DMS53 (cell line): ENCODE measurements at regions not wholly inside any gene's neighbourhood (a gene's known extent, or its start where the extent isn't known, plus 50 kb on each side); places are given as distances from the start of the nearest gene placed in this dataset.

Experiments
- DNase-seq: peaks from one replicate; lab custom pipeline; 2025; lab: John Stamatoyannopoulos, UW

DNA sequence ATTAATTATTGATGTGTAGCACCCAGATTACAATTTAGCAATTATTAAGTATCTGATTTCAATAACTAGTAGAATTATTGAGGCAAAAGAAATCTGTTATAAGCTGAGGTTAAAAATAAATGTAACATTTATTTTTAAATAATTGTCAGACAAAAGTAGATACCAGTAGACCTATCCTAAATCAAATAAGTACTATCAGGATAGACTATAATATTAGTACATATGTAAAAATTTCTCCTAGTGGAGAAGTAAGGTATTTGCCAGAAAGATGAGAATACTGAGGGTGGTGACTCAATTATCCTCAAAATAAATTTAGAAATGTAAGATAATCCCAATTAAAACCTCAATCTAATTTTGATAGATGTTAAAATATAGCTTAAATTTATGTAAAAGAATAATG is 377.8 kb upstream of the CHRM3 start:
- DNase-seq = no peak

DNA sequence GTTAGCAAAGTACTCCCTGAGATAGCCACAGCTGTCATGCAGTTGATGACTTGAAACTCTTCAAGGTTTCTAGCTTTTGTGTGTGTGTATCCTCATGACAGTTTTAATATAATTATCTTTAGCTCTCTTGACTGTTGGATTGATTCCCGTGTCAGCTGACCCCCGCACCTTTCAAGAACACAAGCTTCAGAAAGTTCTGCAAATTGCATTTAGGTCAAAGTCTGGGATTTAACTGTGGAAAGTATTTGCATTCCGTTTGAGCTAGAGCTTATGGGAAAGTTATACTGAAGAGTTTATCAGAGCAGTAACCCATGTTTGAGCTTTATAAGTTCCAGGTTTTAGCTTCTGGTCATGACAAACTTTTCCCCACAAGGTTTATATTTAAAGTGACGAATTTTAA is 380.1 kb upstream of the CHRM3 start:
- no peak for DNase-seq

GRCh38 chr1:238999944-239000343 is 386.4 kb upstream of the CHRM3 start:
- no peak for DNase-seq

DNA sequence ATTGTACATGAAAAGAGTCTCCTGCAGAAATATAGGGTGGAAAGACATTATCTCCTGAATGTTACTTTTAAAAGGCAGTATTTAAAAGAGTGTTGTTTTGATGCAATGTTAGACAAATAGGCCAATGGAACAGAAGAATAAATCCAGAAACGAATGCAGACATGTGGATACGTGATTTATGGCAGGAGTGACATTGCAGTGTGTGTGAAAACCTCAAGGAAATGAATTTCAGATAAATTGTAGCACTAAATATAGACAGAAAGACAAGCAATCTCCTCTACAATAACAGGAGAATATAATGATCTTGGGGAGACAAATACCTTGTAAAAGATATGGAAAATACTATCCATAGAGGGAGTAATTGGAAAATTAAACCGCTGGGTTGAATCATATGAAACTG is 387.8 kb upstream of the CHRM3 start:
- DNase-seq = no peak

DNA sequence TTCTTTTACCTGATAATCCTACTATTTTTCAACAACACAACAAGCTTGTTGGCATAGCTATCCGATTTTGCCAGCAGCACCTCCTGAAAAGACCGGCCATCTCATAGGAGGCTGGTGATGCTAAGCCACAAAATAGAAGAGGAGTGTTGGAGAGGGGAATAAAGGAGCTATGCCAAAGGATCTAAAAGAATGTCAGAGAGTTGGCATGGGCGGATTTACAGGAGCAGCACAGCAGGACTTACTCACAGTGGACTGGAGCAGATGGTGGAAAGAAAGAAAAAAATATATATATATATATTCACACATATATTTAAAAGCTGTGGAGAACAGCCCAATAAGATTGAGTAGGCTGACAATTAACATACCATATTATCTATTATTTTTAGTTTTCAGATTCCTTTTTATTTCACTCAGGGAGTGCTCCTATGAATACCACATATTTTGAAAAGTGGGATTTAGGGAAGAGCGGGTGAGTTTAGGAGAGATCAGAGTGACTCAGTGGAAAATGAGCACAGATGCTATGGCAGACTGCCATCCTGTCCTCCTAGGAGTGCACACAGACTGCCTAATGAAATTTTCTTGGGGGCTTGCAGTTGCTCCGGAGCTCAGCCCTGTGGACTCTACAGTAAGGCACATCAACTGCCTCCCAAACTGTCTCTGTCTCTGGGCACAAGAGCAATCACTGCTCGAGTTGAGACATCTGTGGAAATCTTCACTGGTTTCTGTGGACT is 394.4 kb upstream of the CHRM3 start:
- no peak for DNase-seq

DNA sequence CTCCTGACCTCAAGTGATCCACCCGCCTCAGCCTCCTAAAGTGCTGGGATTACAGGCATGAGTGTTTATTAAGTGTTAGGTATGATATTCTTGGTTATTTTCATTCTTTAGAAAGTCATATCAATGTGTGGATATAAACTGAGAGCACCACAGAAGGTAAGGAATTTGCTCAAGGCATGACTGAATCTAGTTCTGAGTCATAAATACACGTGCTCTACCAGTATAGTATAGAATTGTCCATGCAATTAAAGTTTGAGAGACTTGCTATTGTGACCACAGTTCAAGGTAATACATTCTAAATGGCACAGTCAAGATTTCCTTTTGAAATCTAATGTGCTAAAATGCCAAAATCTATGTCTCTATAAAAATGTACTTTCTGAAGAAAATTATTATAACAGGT is 401.1 kb upstream of the CHRM3 start:
- no peak for DNase-seq

- DNase-seq = no peak
Observed at GRCh38 chr1:238982736-238983135, 403.6 kb upstream of the CHRM3 start.

- no peak for DNase-seq
Observed at GRCh38 chr1:238981317-238981933, 404.9 kb upstream of the CHRM3 start.

GRCh38 chr1:238980053-238980452 is 406.3 kb upstream of the CHRM3 start:
- no peak for DNase-seq

- DNase-seq = no peak
Observed at GRCh38 chr1:238964631-238965030, 421.7 kb upstream of the CHRM3 start.

DNA sequence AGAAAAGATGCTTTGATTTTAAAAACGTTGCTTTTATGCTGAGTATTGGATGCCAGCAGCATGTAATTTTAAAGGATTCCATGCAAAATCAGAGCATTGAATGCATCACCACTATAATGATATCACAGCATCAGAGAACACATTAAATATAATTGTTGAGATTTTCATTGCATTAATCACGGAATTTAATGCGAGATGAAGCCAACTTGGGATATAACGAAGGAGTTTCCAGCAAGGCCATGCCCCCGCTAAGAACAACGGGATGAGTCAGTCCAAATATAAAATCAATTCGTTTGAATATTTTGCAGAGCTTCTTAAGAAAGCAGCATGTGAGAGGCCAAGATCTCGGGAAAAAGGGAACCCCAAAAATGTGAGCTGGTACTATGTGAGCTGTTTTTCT is 423.4 kb upstream of the CHRM3 start:
- DNase-seq = no peak

DNA sequence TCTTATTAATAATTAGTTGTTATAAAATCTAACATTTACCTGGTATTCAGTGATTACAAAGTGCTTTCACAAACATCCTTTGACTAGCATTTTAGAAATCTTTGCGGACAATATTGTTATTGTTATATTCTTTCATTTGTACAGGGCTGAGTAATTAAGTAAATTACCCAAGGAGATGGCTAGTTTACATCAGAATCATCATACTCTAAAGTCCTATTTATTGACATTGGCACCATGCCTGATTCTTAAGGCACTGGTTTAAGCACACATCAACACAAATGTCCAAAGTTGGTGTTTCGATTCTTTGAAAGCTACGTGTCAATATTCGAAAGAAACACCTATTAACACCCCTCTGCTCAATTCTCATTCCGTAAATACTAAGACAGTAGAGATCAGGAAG is 424.6 kb upstream of the CHRM3 start:
- no peak for DNase-seq

DNA sequence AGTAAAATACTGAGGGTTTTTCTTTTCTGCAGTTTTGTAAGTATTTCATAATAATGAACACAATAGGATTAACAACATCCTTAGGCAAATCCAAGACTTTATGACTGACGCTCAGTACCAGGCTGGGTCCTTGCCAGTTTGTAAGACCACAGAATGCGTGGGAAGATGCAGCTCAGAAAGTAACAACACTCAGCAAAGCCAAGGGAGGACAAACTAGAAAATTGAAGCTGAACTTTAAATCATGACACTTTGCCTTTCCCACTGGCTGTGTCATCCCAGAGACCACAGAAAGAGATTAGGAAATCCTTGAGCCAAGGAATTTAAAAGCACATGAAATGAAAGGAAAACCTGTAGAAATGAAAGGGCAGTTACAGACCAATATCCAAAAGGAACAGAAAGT is 426.3 kb upstream of the CHRM3 start:
- DNase-seq = no peak

- DNase-seq = no peak
Observed at GRCh38 chr1:238955934-238956333, 430.4 kb upstream of the CHRM3 start.

GRCh38 chr1:238954865-238955264 is 431.5 kb upstream of the CHRM3 start:
- no peak for DNase-seq

GRCh38 chr1:238953448-238954010 is 432.8 kb upstream of the CHRM3 start:
- no peak for DNase-seq

DNA sequence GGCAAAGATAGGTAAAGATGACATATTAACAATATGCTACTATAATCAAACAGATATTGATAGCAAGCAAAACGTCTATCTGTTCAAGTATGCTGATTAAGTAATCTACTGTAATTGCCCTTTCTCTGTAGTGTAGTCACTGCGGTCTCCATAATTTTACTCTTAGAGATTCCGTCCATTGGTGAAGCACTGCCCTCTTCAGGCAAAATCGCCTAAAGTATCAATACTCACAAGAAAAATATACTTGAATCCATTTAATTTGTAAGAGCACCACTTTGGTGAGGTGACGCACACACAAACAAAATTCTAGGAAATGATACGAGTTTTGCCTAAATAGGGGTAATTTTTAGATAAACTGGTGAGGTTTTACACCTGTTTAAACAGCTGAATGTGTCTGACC is 434.6 kb upstream of the CHRM3 start:
- DNase-seq = peak; percentile 47

GRCh38 chr1:238950784-238951183 is 435.6 kb upstream of the CHRM3 start:
- DNase-seq = no peak

GRCh38 chr1:238950017-238950416 is 436.4 kb upstream of the CHRM3 start:
- DNase-seq = no peak

- DNase-seq = no peak
Observed at GRCh38 chr1:238944028-238944427, 442.3 kb upstream of the CHRM3 start.

DNA sequence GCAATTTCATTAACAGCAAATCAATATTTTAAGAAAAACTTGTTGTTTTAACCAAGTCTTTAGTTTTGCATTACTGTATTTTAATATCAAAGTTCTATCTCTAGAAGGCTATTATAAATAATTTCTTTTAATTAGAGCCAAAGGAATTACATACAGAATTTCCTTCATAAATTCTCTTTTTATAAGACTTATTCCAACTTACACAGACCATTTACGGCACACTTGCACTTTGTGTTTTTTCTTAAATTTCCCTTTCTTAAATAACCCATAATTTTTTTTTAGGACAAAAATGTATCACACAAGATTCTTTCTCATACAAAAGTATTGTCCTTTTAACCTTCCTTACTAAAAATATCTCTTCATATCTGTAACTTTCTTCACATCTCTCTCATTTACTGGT is 458.5 kb upstream of the CHRM3 start:
- DNase-seq = no peak

DNA sequence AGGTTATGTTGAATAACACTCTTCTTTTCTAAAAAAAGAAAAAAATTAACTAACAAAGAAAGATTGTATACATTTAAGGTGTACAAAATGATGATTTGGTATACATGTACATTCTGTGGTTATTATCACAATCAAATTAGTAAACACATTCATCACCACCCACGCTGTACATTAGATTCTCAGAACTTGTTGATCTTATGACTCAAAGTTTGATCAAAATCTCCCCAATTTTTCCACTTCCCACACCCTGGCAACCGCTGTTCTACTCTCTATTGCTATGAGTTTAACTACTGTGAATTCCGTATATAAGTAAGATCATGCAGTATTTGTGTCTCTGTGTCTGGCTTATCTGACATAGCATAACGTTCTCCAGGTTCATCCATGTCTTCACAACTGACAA is 469.5 kb upstream of the CHRM3 start:
- DNase-seq = no peak

DNA sequence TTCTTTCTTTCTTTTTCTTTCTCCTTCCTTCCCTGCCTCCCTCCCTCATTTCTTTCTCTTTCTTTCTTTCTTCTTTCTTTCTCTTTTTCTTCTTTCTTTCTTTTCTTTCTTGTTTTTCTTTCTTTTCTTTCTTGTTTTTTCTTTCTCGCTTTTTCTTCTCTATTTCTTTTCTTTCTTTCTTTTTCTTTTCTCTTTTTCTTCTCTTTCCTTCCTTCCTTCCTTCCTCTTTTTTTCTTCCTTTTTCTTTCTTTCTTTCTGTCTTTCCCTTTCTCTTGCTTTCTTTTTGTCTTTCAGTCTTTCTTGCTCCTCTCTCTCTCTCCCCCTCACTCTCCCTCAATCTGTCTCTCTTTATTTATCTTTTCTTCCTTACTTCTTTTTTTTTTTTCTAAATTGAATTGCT is 472.0 kb upstream of the CHRM3 start:
- DNase-seq = no peak

GRCh38 chr1:238913210-238913609 is 473.2 kb upstream of the CHRM3 start:
- no peak for DNase-seq
